Sigmoid colon (tissue), 3 donors: ENCODE measurements at regions not wholly inside any gene's neighbourhood (a gene's known extent, or its start where the extent isn't known, plus 50 kb on each side); places are given as distances from the start of the nearest gene placed in this dataset.

ENCODE experiments used
- CTCF ChIP-seq, 4 experiments: fragments of 450-650 bp in 3 of 4; fragments of 200-600 bp in 1 of 4; IDR thresholded peaks; one replicate each; pipeline ENCODE4 v1.5.1; 2016 to 2019; ENCODE audit warnings: antibody characterized with exemption in 4 of 4, mild to moderate bottlenecking in 3 of 4, moderate library complexity in 2 of 4
- POLR2A ChIP-seq, 2 donors: fragments of 450-650 bp; IDR thresholded peaks; one replicate each; pipeline ENCODE4 v1.6.1; 2016; ENCODE audit warnings: antibody characterized with exemption in 2 of 2, mild to moderate bottlenecking in 2 of 2, moderate library complexity in 2 of 2

GRCh38 chr4:33390976-33391375, 2670.8 kb downstream of the PCDH7 start:
- TF ChIP-seq CTCF (IDR thresholded peaks at IDR 0.05) (no peak), POLR2A (IDR thresholded peaks at IDR 0.05) (no peak)
